Panc1 (cell line): ENCODE measurements at regions not wholly inside any gene's neighbourhood (a gene's known extent, or its start where the extent isn't known, plus 50 kb on each side); places are given as distances from the start of the nearest gene placed in this dataset.

ENCODE experiments used
- ATAC-seq: fragments of 200-7000 bp; cut with Tn5 transposase; 2 replicates; pipeline ENCODE4 v1.9.1; 2020; ENCODE audit warnings: mild to moderate bottlenecking, moderate library complexity
- BruUV-seq: library from RNA; stranded (reverse); fragments of 400-500 nt; replicated peaks from 2 replicates; lab custom pipeline; 2021; lab: Mats Ljungman, UMichigan
- CTCF ChIA-PET: fragments of 300-600 bp; sonication (Branson Sonifier 250); formaldehyde crosslinking; loops from one replicate; lab custom pipeline; 2022; ENCODE audit warnings: antibody characterized with exemption; lab: Charles Lee
- POLR2A ChIA-PET: fragments of 300-600 bp; sonication (Branson Sonifier 250); formaldehyde crosslinking; loops from one replicate; lab custom pipeline; 2022; ENCODE audit warnings: antibody characterized with exemption; lab: Charles Lee
- DNase-seq: peaks from one replicate; pipeline ENCODE4 v3.0.0-alpha.2; 2010; ENCODE audit warnings: low read depth, low spot score
- H3K27ac ChIP-seq: 2 replicates; pipeline ENCODE4 v1.5.1; 2011; ENCODE audit warnings: mild to moderate bottlenecking, low read length, inconsistent platforms
- H3K27me3 ChIP-seq: fragments of 200-500 bp; sonication (Bioruptor generic); 2 replicates; pipeline ENCODE4 v1.6.0; 2014; ENCODE audit warnings: low read length, inconsistent platforms; ENCODE audit not compliant: control insufficient read depth, insufficient read depth
- H3K36me3 ChIP-seq: fragments of 200-500 bp; sonication (Bioruptor generic); 2 replicates; pipeline ENCODE4 v1.5.1; 2014; ENCODE audit warnings: inconsistent platforms, mild to moderate bottlenecking, low read length, moderate library complexity; ENCODE audit not compliant: control insufficient read depth, insufficient read depth
- H3K4me1 ChIP-seq: 2 replicates; pipeline ENCODE4 v1.5.1; 2011; ENCODE audit warnings: inconsistent platforms, mild to moderate bottlenecking, low read length, moderate library complexity; ENCODE audit not compliant: control insufficient read depth, insufficient read depth
- H3K4me3 ChIP-seq, 2 experiments: 2 replicates each; pipeline ENCODE4 v1.5.1; 2011 to 2012; ENCODE audit warnings: low read depth in 2 of 2, low read length in 2 of 2, mild to moderate bottlenecking in 2 of 2, inconsistent platforms in 1 of 2, moderate library complexity in 1 of 2
- H3K9me3 ChIP-seq: fragments of 200-500 bp; sonication (Bioruptor generic); 2 replicates; pipeline ENCODE4 v1.5.1; 2014; ENCODE audit warnings: low read depth, mild to moderate bottlenecking, inconsistent platforms, low read length, moderate library complexity; ENCODE audit not compliant: control insufficient read depth, insufficient read depth
- POLR2AphosphoS5 ChIP-seq: IDR thresholded peaks from 2 replicates; pipeline ENCODE4 v1.6.1; 2012; ENCODE audit warnings: mild to moderate bottlenecking, low read depth, low read length, moderate library complexity
- REST ChIP-seq, 2 experiments: IDR thresholded peaks; 2 replicates each; pipeline ENCODE4 v1.6.1; 2011 to 2012; ENCODE audit warnings: low read depth in 2 of 2, control low read depth in 1 of 2, low read length in 1 of 2, mild to moderate bottlenecking in 1 of 2, moderate library complexity in 1 of 2; ENCODE audit not compliant: insufficient read depth in 1 of 2
- SIN3A ChIP-seq: IDR thresholded peaks from 2 replicates; pipeline ENCODE4 v1.6.1; 2012; ENCODE audit warnings: low read depth, mild to moderate bottlenecking, low read length, moderate library complexity, borderline replicate concordance; ENCODE audit not compliant: insufficient read depth
- TCF7L2 ChIP-seq: IDR thresholded peaks from 2 replicates; pipeline ENCODE4 v1.6.1; 2011; ENCODE audit warnings: mild to moderate bottlenecking, low read depth, low read length, inconsistent platforms
- in situ Hi-C: cut with HindIII; loops from 2 replicates; pipeline ENCODE4 v1.10.0; 2016; ENCODE audit warnings: low sequenced_read_pairs, low pct_unique_long_range_greater_than_20kb
- intact Hi-C: fragments of 100-400 bp; cut with micrococcal nuclease; formaldehyde crosslinking; loops from one replicate; pipeline ENCODE4 v1.10.0; 2022; ENCODE audit not compliant: unreplicated experiment
- TF ChIP-seq, protein P1 (sequence below): fragments of 450-650 bp; IDR thresholded peaks from 2 replicates; pipeline ENCODE4 v1.5.1; 2017; ENCODE audit warnings: mild to moderate bottlenecking

- Histone ChIP-seq H3K27me3 (no peaks in the 10 kb centered on the region), H3K4me3 (no peak overlapping the region), H3K27ac (no peak overlapping the region), H3K9me3 (no peaks in the 10 kb centered on the region), H3K36me3 (no peaks in the 10 kb centered on the region), H3K4me1 (no peaks in the 10 kb centered on the region)
- no TSS peak for BruUV-seq
- ATAC-seq: no peak
- in situ Hi-C loops (no loop called here), intact Hi-C loops (no loop called here)
- TF ChIP-seq POLR2AphosphoS5: no peak
- TF ChIP-seq SIN3A: no peak
- TF ChIP-seq, protein P1, sequence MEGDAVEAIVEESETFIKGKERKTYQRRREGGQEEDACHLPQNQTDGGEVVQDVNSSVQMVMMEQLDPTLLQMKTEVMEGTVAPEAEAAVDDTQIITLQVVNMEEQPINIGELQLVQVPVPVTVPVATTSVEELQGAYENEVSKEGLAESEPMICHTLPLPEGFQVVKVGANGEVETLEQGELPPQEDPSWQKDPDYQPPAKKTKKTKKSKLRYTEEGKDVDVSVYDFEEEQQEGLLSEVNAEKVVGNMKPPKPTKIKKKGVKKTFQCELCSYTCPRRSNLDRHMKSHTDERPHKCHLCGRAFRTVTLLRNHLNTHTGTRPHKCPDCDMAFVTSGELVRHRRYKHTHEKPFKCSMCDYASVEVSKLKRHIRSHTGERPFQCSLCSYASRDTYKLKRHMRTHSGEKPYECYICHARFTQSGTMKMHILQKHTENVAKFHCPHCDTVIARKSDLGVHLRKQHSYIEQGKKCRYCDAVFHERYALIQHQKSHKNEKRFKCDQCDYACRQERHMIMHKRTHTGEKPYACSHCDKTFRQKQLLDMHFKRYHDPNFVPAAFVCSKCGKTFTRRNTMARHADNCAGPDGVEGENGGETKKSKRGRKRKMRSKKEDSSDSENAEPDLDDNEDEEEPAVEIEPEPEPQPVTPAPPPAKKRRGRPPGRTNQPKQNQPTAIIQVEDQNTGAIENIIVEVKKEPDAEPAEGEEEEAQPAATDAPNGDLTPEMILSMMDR: no peak
- CTCF ChIA-PET: no interaction called here
- POLR2A ChIA-PET: no interaction called here
- no peak for DNase-seq
Observed at GRCh38 chr5:103834216-103834615, 271.6 kb upstream of the NUDT12 start.

- ChIA-PET POLR2A (no interaction called here), CTCF (no interaction called here)
- ATAC-seq: no peak
Observed at GRCh38 chr5:103829585-103829984, 267.0 kb upstream of the NUDT12 start.

More at GRCh38 chr5:103829585-103829984, 267.0 kb upstream of the NUDT12 start:
- no peaks in the 10 kb centered on the region for H3K9me3 ChIP-seq
- H3K4me3 ChIP-seq: no peak overlapping the region
- BruUV-seq: no TSS peak
- H3K27me3 ChIP-seq: no peaks in the 10 kb centered on the region
- no peak overlapping the region for H3K27ac ChIP-seq
- no peaks in the 10 kb centered on the region for H3K4me1 ChIP-seq
- H3K36me3 ChIP-seq: no peaks in the 10 kb centered on the region
- intact Hi-C loops (no loop called here), in situ Hi-C loops (no loop called here)
- DNase-seq: no peak
- TF ChIP-seq TCF7L2: no peak
- no peak for TF ChIP-seq REST (IDR thresholded peaks at IDR 0.05; ENCODE audit: insufficient read depth in 1 of 2, low read depth in 2 of 2, low read length in 1 of 2)
- TF ChIP-seq, protein P1: peak; percentile 55; the same call in 1 of the 2 replicates
